ENCODE measurements at regions not wholly inside any gene's neighbourhood (a gene's known extent, or its start where the extent isn't known, plus 50 kb on each side); places are given as distances from the start of the nearest gene placed in this dataset.

DNA sequence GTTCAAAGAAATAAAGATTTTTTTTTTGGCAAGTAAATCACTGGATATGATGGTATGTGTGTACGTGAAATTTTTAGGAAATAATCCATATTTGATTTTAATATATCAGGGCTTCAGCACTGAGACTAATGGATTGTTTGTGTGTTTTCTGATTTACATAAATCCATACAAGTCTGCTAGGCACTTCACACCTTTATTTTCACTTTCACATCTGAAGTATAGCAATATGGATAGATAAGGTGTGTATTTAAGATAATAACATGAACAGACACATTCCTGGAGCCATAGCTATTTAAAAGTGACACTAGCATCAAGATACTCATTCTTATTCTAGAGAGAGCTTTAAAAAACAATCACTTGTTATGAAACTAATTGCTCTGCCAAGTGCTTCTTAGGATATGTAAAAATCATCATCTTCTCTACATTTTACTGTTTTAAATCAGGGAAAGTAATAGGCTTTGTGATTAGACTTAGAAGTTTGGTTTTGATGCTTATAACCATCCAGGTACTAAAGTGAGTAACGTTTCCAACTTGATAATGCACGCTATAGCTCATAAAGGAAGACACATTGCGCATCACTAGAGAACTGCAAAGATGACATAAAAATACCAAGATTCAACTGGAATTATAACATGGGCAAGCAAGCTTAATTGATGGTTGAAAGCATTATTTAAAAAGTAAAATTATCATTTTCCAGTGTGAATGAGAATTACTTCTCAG, 208.9 kb downstream of the ZEB2 start:
- TF ChIP-seq, protein P1, sequence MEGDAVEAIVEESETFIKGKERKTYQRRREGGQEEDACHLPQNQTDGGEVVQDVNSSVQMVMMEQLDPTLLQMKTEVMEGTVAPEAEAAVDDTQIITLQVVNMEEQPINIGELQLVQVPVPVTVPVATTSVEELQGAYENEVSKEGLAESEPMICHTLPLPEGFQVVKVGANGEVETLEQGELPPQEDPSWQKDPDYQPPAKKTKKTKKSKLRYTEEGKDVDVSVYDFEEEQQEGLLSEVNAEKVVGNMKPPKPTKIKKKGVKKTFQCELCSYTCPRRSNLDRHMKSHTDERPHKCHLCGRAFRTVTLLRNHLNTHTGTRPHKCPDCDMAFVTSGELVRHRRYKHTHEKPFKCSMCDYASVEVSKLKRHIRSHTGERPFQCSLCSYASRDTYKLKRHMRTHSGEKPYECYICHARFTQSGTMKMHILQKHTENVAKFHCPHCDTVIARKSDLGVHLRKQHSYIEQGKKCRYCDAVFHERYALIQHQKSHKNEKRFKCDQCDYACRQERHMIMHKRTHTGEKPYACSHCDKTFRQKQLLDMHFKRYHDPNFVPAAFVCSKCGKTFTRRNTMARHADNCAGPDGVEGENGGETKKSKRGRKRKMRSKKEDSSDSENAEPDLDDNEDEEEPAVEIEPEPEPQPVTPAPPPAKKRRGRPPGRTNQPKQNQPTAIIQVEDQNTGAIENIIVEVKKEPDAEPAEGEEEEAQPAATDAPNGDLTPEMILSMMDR (IDR thresholded peaks at IDR 0.05; ENCODE audit: insufficient read depth, low read depth, low read length, missing control alignments): no peak
- no peak for DNase-seq (ENCODE audit: low read depth)
- H3K4me3 ChIP-seq (ENCODE audit: low read length): no peak overlapping the region

- DNase-seq (ENCODE audit: low read depth): no peak
Observed at GRCh38 chr2:144310484-144310883, 209.4 kb downstream of the ZEB2 start.

DNA sequence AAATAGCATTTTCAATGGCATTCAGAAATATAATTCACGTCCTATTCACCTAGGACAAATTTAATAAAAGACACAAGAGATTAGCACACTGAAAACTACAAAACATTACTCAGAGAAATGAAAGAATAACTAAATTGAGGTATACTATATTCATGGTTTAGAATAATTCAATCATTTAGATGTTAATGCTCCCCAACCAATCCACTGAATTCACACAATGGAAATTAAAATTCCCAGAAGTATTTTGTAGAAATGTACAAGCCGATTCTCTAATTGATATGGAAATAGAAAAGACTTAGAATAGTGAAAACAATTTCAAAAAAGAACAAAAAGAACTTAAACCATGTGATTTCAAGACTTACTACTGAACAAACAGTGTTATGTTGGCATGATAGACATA, 212.2 kb downstream of the ZEB2 start:
- no peak for DNase-seq (ENCODE audit: low read depth)
- H3K4me3 ChIP-seq (ENCODE audit: low read length): no peak overlapping the region
- TF ChIP-seq, protein P1 (IDR thresholded peaks at IDR 0.05; ENCODE audit: insufficient read depth, low read depth, low read length, missing control alignments): no peak

More at GRCh38 chr2:144310484-144310883, 209.4 kb downstream of the ZEB2 start:
- TF ChIP-seq, protein P1 (IDR thresholded peaks at IDR 0.05; ENCODE audit: insufficient read depth, low read depth, low read length, missing control alignments): no peak
- H3K4me3 ChIP-seq (ENCODE audit: low read length): no peak overlapping the region

DNA sequence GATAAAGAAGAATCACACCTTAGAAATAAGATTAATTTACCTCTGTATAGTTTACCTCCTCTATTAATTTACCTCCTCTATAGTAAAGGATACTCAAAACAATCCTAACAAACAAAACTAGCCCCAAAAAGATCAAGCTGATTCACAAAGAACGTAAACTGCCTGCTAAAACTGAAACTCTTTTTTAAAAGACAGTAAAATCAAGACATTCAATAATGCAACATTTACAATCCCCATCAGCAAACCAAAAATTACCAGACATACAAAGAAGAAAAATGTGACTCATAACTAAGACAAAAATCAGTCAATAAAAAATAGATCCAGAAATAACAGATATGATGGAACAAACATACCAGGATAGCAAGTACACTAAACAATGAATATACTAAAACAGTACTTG, 215.7 kb downstream of the ZEB2 start:
- TF ChIP-seq, protein P1 (IDR thresholded peaks at IDR 0.05; ENCODE audit: insufficient read depth, low read depth, low read length, missing control alignments): no peak
- no peak overlapping the region for H3K4me3 ChIP-seq (ENCODE audit: low read length)
- no peak for DNase-seq (ENCODE audit: low read depth)

GRCh38 chr2:144300632-144301031, 219.3 kb downstream of the ZEB2 start:
- no peak for DNase-seq (ENCODE audit: low read depth)
- H3K4me3 ChIP-seq (ENCODE audit: low read length): no peak overlapping the region
- TF ChIP-seq, protein P1 (IDR thresholded peaks at IDR 0.05; ENCODE audit: insufficient read depth, low read depth, low read length, missing control alignments): no peak

DNA sequence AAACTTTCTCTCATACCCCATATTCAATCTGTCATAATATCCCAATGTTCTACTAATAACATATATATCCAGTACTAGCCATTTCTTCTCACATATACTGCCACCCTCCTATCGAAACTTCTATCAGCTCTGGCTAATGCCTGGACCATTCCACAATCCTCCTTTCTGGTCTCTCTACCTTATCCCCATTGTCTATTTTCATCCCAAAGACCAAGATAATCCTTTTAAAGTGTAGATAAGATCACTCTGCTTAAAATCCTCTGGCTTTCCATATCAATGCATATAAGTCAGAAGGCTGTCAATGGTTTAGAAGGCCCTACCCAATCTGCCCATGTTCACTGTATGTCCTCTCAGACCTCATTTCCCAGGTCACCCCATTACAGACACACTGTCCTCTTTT, 229.6 kb downstream of the ZEB2 start:
- TF ChIP-seq, protein P1 (IDR thresholded peaks at IDR 0.05; ENCODE audit: insufficient read depth, low read depth, low read length, missing control alignments): no peak
- H3K4me3 ChIP-seq (ENCODE audit: low read length): no peak overlapping the region
- no peak for DNase-seq (ENCODE audit: low read depth)

DNA sequence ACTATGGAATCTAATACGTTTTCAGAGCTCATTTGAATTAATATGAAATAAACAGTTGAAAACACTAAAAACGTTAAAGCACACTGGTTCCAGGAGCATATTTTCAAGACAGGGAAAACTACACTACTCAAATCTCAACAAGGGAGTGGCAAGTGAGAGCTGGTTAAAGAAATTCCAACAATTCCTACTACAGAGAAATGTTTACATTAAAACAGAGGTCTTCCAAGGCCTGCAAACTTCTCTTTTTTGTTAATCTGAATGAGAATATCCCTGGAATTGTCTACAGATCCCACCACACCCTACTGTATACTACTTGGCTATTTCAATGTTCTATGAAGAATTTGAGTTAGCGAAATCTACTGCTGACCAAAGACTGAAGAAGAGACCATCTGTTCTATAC, 231.5 kb downstream of the ZEB2 start:
- DNase-seq (ENCODE audit: low read depth): no peak
- TF ChIP-seq, protein P1 (IDR thresholded peaks at IDR 0.05; ENCODE audit: insufficient read depth, low read depth, low read length, missing control alignments): no peak

More for the DNA sequence above, 231.5 kb downstream of the ZEB2 start:
- H3K4me3 ChIP-seq (ENCODE audit: low read length): no peak overlapping the region

All from epithelial cell of esophagus (primary cell).